GM12875 (cell line): ENCODE measurements at regions not wholly inside any gene's neighbourhood (a gene's known extent, or its start where the extent isn't known, plus 50 kb on each side); places are given as distances from the start of the nearest gene placed in this dataset.

Experiments used
- H3K4me3 ChIP-seq: one replicate; pipeline ENCODE4 v1.5.1; 2011; ENCODE audit warnings: low read depth, low read length, control low read depth
- TF ChIP-seq, protein P1 (sequence below): IDR thresholded peaks from 2 replicates; pipeline ENCODE4 v1.5.1; 2011; ENCODE audit warnings: low read depth, mild to moderate bottlenecking, control low read depth, inconsistent platforms, low read length, moderate library complexity, borderline replicate concordance; ENCODE audit not compliant: insufficient read depth

DNA sequence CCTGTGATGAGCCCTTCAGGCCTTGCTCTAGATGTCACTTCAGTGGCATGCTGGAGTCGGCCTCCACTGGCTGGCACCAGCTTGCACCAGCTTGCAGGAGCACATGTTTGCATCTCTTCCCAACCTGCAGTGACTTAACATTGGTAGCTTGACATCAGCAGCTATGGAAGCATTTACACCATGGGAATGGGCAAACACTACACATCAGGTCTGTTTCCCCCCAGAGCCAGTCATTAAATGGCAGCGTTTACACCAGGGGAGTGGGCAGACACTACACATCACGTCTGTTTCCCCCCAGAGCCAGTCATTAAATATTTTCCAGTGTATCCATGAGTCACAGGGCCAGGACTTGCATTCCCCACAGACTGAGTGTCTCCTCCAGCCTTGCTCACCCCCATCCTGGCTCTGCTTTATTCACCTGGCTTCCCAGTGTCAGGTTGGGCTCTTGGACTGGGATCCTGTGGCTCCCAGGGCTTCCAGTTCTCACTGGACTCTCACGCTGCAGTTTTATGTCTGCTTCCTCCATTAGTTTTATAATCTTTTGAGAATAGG is 51.6 kb upstream of the VRK1 start:
- no peak overlapping the region for H3K4me3 ChIP-seq
- TF ChIP-seq, protein P1, sequence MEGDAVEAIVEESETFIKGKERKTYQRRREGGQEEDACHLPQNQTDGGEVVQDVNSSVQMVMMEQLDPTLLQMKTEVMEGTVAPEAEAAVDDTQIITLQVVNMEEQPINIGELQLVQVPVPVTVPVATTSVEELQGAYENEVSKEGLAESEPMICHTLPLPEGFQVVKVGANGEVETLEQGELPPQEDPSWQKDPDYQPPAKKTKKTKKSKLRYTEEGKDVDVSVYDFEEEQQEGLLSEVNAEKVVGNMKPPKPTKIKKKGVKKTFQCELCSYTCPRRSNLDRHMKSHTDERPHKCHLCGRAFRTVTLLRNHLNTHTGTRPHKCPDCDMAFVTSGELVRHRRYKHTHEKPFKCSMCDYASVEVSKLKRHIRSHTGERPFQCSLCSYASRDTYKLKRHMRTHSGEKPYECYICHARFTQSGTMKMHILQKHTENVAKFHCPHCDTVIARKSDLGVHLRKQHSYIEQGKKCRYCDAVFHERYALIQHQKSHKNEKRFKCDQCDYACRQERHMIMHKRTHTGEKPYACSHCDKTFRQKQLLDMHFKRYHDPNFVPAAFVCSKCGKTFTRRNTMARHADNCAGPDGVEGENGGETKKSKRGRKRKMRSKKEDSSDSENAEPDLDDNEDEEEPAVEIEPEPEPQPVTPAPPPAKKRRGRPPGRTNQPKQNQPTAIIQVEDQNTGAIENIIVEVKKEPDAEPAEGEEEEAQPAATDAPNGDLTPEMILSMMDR = no peak

DNA sequence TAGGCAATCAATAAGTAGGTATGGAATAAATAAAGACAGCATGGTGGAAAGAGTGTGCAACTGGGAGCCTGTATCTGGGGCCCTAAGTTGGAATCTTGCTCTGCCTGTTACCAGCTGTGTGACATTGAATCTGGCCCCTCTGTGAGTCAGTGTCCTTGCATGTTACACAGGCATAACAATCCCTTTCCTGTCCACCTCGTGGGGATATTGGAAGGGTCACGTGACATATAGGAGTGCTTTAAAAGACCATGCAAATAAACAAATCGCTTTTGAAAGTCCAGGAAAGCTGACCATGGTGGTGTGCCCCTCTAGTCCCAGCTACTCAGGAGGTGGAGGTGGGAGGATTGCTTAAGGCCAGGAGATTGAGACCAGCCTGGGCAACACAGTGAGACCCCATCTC is 51.1 kb upstream of the VRK1 start:
- TF ChIP-seq, protein P1 = no peak
- no peak overlapping the region for H3K4me3 ChIP-seq

DNA sequence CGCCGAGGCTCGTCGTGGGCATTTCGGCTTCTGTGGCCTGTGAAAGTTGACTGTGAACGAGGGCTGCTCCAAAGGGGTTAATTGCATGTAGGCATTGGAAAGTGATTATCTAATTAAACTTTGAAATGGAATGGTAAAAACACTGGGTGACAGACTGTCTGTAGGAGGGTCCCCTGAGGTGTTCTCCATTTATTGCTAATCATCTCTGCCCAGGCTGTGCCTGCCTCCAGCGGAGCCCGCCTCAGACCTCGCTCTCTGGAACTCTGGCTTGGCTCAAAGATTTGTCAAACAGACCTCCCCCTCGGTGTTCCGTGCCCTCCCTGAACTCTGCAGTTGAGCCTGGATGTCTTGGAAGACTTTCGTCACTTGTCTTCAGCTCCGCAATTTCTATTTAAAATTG is 50.2 kb upstream of the VRK1 start:
- TF ChIP-seq, protein P1 = no peak
- no peak overlapping the region for H3K4me3 ChIP-seq
